ENCODE measurements at regions not wholly inside any gene's neighbourhood (a gene's known extent, or its start where the extent isn't known, plus 50 kb on each side); places are given as distances from the start of the nearest gene placed in this dataset.
A peak's percentile ranks its signal among the peaks of the same experiment; 100 is the strongest.

DNA sequence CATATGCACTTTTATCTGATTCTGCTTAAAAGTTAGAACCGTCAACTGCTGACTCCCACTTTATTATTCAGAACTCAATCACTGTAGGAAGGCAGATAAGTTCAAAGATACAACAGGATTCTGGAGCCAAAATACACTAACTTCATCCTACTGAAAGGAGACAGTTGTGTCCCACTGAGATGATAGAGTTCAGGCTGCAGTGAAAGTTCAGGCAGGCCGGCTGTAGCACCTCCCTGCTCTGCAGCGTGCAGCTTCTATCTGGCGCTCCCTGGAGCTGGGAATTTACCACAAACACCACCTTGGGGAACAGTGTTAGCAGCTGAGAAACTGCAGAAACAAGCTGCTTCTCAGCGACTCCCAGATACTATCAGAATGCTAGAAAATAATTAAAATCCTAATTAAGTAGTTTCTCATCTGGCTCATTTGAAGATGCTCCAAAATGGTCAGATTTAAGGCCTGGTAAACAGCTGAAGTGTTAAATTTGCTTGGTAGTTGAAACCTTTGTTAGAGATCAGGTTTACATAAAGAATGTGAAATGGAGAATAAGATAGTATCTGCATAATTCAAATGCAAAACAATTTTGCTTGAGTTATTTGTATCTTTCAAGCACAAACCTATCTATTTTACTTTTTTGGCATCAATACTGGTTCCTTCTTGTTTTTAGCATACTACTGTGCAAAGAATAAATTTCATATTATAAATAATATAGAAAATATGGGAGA is 52.3 kb upstream of the CNTLN start:
- no peak overlapping the region for H2BK15ac ChIP-seq (ENCODE audit: low read depth, low read length)
- H3K14ac ChIP-seq (ENCODE audit: insufficient read depth, low read length), result no peak overlapping the region
- no peaks in the 10 kb centered on the region for H3K9me3 ChIP-seq (ENCODE audit: control insufficient read depth, low read depth, low read length)
- no peak overlapping the region for H3T11ph ChIP-seq (ENCODE audit: low read length)
- no peak overlapping the region for H4K5ac ChIP-seq (ENCODE audit: insufficient read length, low read depth, low read length)
- H2BK120ac ChIP-seq (ENCODE audit: low read depth, low read length, poor library complexity, severe bottlenecking), result no peak overlapping the region
- H3K27me3 ChIP-seq (ENCODE audit: insufficient read depth, low read length), result no peaks in the 10 kb centered on the region
- no peaks in the 10 kb centered on the region for H3K79me1 ChIP-seq (ENCODE audit: insufficient read depth, low read depth, low read length, poor library complexity, severe bottlenecking)
- H2BK5ac ChIP-seq (ENCODE audit: insufficient read length, low read length), result no peak overlapping the region
- Mint-ChIP-seq H3K9me3 (no peaks in the 10 kb centered on the region), H3K27ac (no peak overlapping the region; a peak in 1 of 7 replicates), H3K27me3 (ENCODE audit: low read depth) (no peaks in the 10 kb centered on the region), H3K36me3 (ENCODE audit: insufficient read depth in 1 of 3, low read depth in 3 of 3) (no peaks in the 10 kb centered on the region), H3K4me1 (peaks cover 16 to 18% of the 10 kb centered on the region in 2 experiments), H3K4me3 (no peak overlapping the region)
- H2AK5ac ChIP-seq (ENCODE audit: insufficient read length, low read length), result no peak overlapping the region
- no peaks in the 10 kb centered on the region for H3K79me2 ChIP-seq (ENCODE audit: insufficient read depth, low read length)
- no peak overlapping the region for H3K4ac ChIP-seq (ENCODE audit: low read depth, low read length)
- no peaks in the 10 kb centered on the region for H3K23me2 ChIP-seq (ENCODE audit: insufficient read length, low read depth, low read length, poor library complexity, severe bottlenecking)
- H4K8ac ChIP-seq (replicated peaks; ENCODE audit: insufficient read length, low read depth, low read length), result no peak overlapping the region
- H2BK12ac ChIP-seq (ENCODE audit: insufficient read length, low read depth, low read length), result no peak overlapping the region
- no peak overlapping the region for H2BK20ac ChIP-seq (ENCODE audit: low read depth, low read length, poor library complexity, severe bottlenecking)
- H3K56ac ChIP-seq (ENCODE audit: insufficient read length, low read depth, low read length), result no peak overlapping the region
- H3K9ac ChIP-seq (ENCODE audit: extremely low read depth, insufficient read length, low read length), result no peak overlapping the region
- H3K4me1 ChIP-seq (ENCODE audit: insufficient read depth, low read length), result no peaks in the 10 kb centered on the region
- no peaks in the 10 kb centered on the region for H4K20me1 ChIP-seq (ENCODE audit: control insufficient read depth, insufficient read depth, insufficient read length)
- H3K18ac ChIP-seq (ENCODE audit: insufficient read length, low read depth, low read length), result no peak overlapping the region
- H2AFZ ChIP-seq (ENCODE audit: low read length), result no peak overlapping the region
- no peak overlapping the region for H3K27ac ChIP-seq (ENCODE audit: insufficient read length, low read depth, low read length)
- TF ChIP-seq, protein P1, sequence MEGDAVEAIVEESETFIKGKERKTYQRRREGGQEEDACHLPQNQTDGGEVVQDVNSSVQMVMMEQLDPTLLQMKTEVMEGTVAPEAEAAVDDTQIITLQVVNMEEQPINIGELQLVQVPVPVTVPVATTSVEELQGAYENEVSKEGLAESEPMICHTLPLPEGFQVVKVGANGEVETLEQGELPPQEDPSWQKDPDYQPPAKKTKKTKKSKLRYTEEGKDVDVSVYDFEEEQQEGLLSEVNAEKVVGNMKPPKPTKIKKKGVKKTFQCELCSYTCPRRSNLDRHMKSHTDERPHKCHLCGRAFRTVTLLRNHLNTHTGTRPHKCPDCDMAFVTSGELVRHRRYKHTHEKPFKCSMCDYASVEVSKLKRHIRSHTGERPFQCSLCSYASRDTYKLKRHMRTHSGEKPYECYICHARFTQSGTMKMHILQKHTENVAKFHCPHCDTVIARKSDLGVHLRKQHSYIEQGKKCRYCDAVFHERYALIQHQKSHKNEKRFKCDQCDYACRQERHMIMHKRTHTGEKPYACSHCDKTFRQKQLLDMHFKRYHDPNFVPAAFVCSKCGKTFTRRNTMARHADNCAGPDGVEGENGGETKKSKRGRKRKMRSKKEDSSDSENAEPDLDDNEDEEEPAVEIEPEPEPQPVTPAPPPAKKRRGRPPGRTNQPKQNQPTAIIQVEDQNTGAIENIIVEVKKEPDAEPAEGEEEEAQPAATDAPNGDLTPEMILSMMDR (conservative IDR thresholded peaks at IDR 0.05), result peak; percentile 32; the same call in 2 of the 3 replicates
- no peak overlapping the region for H3K23ac ChIP-seq (ENCODE audit: insufficient read length, low read depth, low read length)
- peak; percentile 65 for DNase-seq
- WGBS (ENCODE audit: extremely low coverage, insufficient read length, low lambda C conversion rate), result no CpG with 5 or more reads among the region's 5 CpGs
- no peak overlapping the region for H3K4me2 ChIP-seq (ENCODE audit: insufficient read depth, insufficient read length, low read length)
- H4K91ac ChIP-seq (ENCODE audit: insufficient read length, low read depth, low read length), result no peak overlapping the region
